NT2/D1 (cell line): ENCODE measurements at regions not wholly inside any gene's neighbourhood (a gene's known extent, or its start where the extent isn't known, plus 50 kb on each side); places are given as distances from the start of the nearest gene placed in this dataset.
"Not testable (repeated sequence)": the region's sequence is repeated elsewhere in the genome, so short reads cannot be mapped to it uniquely, and the experiment has no call there.

Experiments used
- DNase-seq: peaks from one replicate; pipeline ENCODE4 v3.0.0-alpha.2; 2011; ENCODE audit warnings: low read depth, low spot score
- H3K27me3 ChIP-seq: 2 replicates; pipeline ENCODE4 v1.6.0; 2011; ENCODE audit warnings: mild to moderate bottlenecking; ENCODE audit not compliant: insufficient read length, insufficient read depth
- H3K36me3 ChIP-seq: 2 replicates; pipeline ENCODE4 v1.6.1; 2011; ENCODE audit warnings: mild to moderate bottlenecking, low read length, mixed read lengths; ENCODE audit not compliant: insufficient read depth, insufficient read length
- H3K4me1 ChIP-seq: 2 replicates; pipeline ENCODE4 v1.5.1; 2011; ENCODE audit not compliant: insufficient read depth, insufficient read length
- H3K4me3 ChIP-seq: 2 replicates; pipeline ENCODE4 v1.5.1; 2011; ENCODE audit warnings: low read depth; ENCODE audit not compliant: insufficient read length
- H3K9ac ChIP-seq: 2 replicates; pipeline ENCODE4 v1.6.0; 2011; ENCODE audit warnings: low read depth; ENCODE audit not compliant: insufficient read length
- H3K9me3 ChIP-seq: 2 replicates; pipeline ENCODE4 v1.5.1; 2011; ENCODE audit warnings: mild to moderate bottlenecking, low read length; ENCODE audit not compliant: insufficient read depth
- SUZ12 ChIP-seq: IDR thresholded peaks from 2 replicates; pipeline ENCODE4 v1.6.1; 2011; ENCODE audit not compliant: insufficient read length, insufficient read depth; ENCODE audit errors: extremely low read depth
- YY1 ChIP-seq: IDR thresholded peaks from 2 replicates; pipeline ENCODE4 v1.6.1; 2011; ENCODE audit not compliant: insufficient read length, insufficient read depth
- ZNF274 ChIP-seq: IDR thresholded peaks from 2 replicates; pipeline ENCODE4 v1.6.1; 2011; ENCODE audit warnings: mild to moderate bottlenecking, low read depth, low read length

DNA sequence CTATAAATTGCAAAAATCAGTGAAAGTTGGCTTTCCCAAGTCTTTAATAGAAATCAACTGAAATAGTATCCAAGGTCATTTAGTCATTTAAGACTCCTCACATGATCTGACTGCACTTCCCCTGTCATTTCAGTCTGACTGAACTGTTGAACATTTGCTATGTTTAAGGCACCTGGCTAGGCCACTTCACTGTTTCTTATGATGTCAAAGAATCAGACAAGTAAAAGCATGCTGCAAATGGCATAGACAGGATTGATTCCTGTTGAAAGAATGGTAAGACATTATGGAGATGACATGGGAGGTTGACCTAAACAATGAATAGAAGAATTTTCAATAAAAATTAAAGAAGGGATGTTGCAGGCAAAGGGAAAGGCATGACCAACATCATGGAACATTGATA, 502.1 kb downstream of the NFIB start:
- H3K4me1 ChIP-seq, result no peaks in the 10 kb centered on the region
- no peaks in the 10 kb centered on the region for H3K36me3 ChIP-seq
- no peaks in the 10 kb centered on the region for H3K27me3 ChIP-seq
- TF ChIP-seq SUZ12 (no peak), ZNF274 (no peak), YY1 (no peak)
- H3K9ac ChIP-seq, result no peak overlapping the region
- DNase-seq, result no peak
- H3K4me3 ChIP-seq, result no peak overlapping the region
- H3K9me3 ChIP-seq, result no peaks in the 10 kb centered on the region

DNA sequence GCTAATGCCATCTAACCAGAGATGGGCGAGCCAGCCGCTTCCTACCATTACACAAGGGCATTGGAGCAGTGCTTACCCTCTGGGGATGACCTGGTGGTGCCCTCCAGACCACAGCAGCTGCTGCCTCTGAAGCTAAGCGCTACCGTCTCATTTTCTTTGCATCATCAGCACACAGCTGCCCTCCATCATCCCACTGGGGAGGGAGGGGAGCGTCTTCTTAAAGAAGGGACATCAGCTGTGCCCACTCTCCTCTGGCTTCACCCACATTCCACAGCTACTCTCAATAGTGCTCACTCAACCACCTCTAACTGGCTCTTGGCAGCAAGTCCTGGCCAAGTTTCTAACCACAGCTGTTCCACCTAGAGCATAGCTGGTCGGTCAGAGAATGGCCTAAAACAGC, 503.4 kb downstream of the NFIB start:
- H3K4me1 ChIP-seq, result no peaks in the 10 kb centered on the region
- TF ChIP-seq ZNF274 (no peak), YY1 (no peak), SUZ12 (no peak)
- no peaks in the 10 kb centered on the region for H3K36me3 ChIP-seq
- no peak overlapping the region for H3K4me3 ChIP-seq
- H3K27me3 ChIP-seq, result no peaks in the 10 kb centered on the region
- no peak overlapping the region for H3K9ac ChIP-seq
- no peaks in the 10 kb centered on the region for H3K9me3 ChIP-seq
- no peak for DNase-seq

DNA sequence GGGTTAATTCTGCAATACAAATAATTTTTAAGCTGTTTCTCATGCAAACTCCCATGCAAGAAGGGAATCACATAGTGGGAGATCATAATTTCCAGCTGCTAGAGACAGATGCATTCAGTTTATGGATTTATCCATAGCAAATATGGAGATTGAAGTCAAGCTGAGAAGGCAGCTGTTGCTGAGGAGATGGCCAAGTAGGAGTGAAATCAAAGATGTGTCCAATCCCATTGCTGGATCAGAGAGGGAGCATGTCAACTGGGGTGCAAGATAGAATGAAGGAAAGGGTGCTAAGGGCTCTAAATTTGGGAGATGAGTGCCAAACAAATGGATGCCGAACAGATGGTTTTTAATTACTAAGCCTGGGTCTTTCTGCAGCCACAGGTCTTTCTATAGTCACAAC, 504.5 kb downstream of the NFIB start:
- Histone ChIP-seq H3K4me1 (no peaks in the 10 kb centered on the region), H3K9me3 (no peaks in the 10 kb centered on the region), H3K9ac (no peak overlapping the region), H3K36me3 (no peaks in the 10 kb centered on the region), H3K27me3 (no peaks in the 10 kb centered on the region), H3K4me3 (no peak overlapping the region)
- TF ChIP-seq SUZ12 (no peak), ZNF274 (no peak), YY1 (no peak)
- no peak for DNase-seq

DNA sequence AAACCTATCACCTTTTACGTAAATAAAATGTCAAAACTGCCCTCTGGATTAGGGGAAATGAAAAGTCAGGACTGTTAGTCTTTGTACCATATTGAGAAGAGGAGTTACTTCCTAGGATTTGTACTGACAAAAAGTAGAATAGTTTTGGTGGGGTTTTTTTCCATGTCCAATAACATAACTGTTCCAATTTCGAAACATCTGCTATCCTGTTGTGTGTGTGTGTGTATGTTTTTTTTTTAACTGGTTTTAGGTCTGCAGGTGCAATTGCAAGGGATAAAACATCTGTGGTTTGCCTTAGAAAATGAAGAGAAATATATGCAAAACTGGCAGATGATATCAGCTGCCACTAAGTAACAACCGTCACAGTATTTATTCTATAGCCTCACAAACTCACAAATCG, 506.8 kb downstream of the NFIB start:
- Histone ChIP-seq H3K4me1 (no peaks in the 10 kb centered on the region), H3K27me3 (no peaks in the 10 kb centered on the region), H3K36me3 (no peaks in the 10 kb centered on the region), H3K9ac (no peak overlapping the region), H3K4me3 (no peak overlapping the region), H3K9me3 (no peaks in the 10 kb centered on the region)
- DNase-seq, result no peak
- TF ChIP-seq YY1 (no peak), SUZ12 (no peak), ZNF274 (no peak)

DNA sequence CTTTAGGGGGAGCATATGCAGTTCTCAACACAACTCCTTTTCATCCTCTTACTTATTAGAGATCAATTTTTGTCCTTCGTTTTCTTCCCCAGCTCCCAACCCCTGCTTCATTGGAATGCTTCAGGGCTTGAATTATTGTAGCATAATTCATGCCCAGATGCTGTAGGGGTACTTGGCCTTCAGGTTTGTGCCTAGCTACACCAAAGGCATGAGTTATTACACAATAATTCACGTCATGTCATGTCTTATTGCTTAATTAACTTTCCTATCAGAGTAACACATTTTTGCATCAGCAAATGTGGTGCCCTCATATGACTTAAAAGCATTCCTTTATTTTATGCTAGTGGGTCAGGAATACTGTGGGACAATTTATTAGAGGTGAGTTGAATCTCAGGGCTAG, 507.2 kb downstream of the NFIB start:
- no peak for DNase-seq

DNA sequence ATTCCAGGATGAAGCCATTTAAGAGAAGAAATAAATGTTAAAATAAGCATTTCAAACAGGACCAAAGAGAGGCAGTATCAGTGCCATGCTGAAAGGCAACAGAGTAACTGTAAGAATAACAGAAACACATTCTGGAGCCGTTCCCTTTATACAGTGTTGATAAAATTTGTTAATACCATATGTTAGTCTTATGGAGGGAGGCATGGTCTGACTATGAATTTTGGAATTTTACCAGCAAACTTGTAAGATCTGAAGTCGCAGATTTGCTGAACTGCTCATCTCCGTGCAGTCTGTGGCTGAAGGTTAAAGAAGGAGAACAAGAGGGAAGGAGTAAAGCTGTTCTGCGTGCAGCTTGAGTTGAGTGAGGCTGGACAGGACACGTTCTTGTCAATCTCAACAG, 508.4 kb downstream of the NFIB start:
- TF ChIP-seq SUZ12 (no peak), ZNF274 (no peak), YY1 (no peak)
- no peak overlapping the region for H3K9ac ChIP-seq
- no peak for DNase-seq

More for the DNA sequence above, 507.2 kb downstream of the NFIB start:
- no peaks in the 10 kb centered on the region for H3K4me1 ChIP-seq
- no peaks in the 10 kb centered on the region for H3K9me3 ChIP-seq
- H3K4me3 ChIP-seq, result no peak overlapping the region
- H3K36me3 ChIP-seq, result no peaks in the 10 kb centered on the region
- H3K27me3 ChIP-seq, result no peaks in the 10 kb centered on the region
- TF ChIP-seq SUZ12 (no peak), ZNF274 (no peak), YY1 (no peak)
- no peak overlapping the region for H3K9ac ChIP-seq

DNA sequence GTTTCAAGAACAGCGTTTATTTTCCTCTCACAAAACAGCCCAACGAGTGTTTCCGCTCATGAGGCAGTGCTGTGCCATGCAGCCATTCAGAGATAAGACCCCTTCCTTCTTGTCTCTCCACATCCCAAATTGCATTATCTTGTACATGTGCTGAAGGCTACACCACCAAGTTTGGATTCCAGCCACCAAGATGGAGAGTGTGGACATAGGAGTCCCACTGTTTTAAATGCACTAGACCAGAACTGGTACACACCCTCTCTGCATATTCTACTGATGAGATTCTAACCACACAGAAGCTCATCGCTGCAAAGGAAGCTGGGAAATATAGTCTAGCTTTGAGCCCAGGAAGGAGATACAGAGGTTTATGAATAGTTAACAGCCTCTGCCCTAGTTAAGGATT, 509.4 kb downstream of the NFIB start:
- no peaks in the 10 kb centered on the region for H3K4me1 ChIP-seq
- H3K4me3 ChIP-seq, result no peak overlapping the region
- H3K9ac ChIP-seq, result no peak overlapping the region
- no peaks in the 10 kb centered on the region for H3K27me3 ChIP-seq
- no peaks in the 10 kb centered on the region for H3K36me3 ChIP-seq
- H3K9me3 ChIP-seq, result no peaks in the 10 kb centered on the region
- no peak for DNase-seq
- TF ChIP-seq ZNF274 (no peak), YY1 (no peak)

More for the DNA sequence above, 508.4 kb downstream of the NFIB start:
- no peaks in the 10 kb centered on the region for H3K27me3 ChIP-seq
- no peak overlapping the region for H3K4me3 ChIP-seq
- no peaks in the 10 kb centered on the region for H3K9me3 ChIP-seq
- H3K36me3 ChIP-seq, result no peaks in the 10 kb centered on the region
- no peaks in the 10 kb centered on the region for H3K4me1 ChIP-seq

DNA sequence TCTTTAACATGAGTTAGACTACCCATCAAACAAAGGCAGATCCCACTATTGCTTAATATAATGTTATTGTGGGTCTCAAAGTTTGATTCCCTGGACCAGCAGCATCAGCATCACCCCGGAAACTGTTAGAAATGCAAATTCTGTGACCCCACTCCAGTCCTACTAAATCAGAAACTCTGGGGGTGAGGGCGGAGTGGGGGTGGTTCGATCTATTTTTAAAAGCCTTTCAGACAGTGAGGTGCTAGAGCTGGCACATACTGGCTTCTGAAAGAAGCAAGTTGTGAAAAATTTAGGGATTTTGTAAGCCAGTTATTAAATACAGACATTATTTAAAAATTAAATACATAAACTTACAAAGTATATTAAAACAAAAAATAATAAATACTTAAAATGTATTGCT, 513.2 kb downstream of the NFIB start:
- Histone ChIP-seq H3K27me3 (no peaks in the 10 kb centered on the region), H3K36me3 (no peaks in the 10 kb centered on the region), H3K4me1 (no peaks in the 10 kb centered on the region), H3K9ac (no peak overlapping the region), H3K4me3 (no peak overlapping the region), H3K9me3 (no peaks in the 10 kb centered on the region)
- DNase-seq, result no peak
- TF ChIP-seq YY1 (no peak), ZNF274 (no peak), SUZ12 (no peak)

DNA sequence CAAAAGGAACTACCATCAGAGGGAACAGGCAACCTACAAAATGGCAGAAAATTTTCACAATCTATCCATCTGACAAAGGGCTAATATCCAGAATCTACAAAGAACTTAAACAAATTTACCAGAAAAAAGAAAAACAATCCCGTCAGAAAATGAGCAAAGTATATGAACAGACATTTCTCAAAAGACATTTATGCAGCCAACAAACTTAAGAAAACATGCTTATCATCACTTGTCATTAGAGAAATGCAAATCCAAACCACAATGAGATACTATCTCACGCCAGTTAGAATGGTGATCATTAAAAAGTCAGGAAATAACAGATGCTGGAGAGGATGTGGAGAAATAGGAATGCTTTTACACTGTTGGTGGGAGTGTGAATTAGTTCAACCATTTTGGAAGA, 516.2 kb downstream of the NFIB start:
- not testable (repeated sequence) for H3K36me3 ChIP-seq, H3K9me3 ChIP-seq, DNase-seq, H3K27me3 ChIP-seq, H3K4me1 ChIP-seq, H3K4me3 ChIP-seq, H3K9ac ChIP-seq
